WTC11 (cell line): ENCODE measurements at regions not wholly inside any gene's neighbourhood (a gene's known extent, or its start where the extent isn't known, plus 50 kb on each side); places are given as distances from the start of the nearest gene placed in this dataset.

Experiments used
- ATAC-seq: fragments of 200-7000 bp; cut with Tn5 transposase; 2 replicates; pipeline ENCODE4 v1.10.0; 2021; ENCODE audit warnings: mild to moderate bottlenecking, moderate library complexity
- CTCF ChIA-PET: fragments of 300-600 bp; sonication (Branson Sonifier 250); formaldehyde crosslinking; loops from one replicate; lab custom pipeline; 2021; ENCODE audit warnings: antibody characterized with exemption; lab: Charles Lee
- POLR2A ChIA-PET: fragments of 350-600 bp; sonication (Branson Sonifier 250); formaldehyde crosslinking; loops from one replicate; lab custom pipeline; 2021; ENCODE audit warnings: antibody characterized with exemption; lab: Charles Lee
- DNase-seq: peaks from one replicate; pipeline ENCODE4 v3.0.0; 2021; ENCODE audit warnings: low spot score
- H3K27ac Mint-ChIP-seq: 2 replicates; pipeline ENCODE4 v1.8.0; 2021; ENCODE audit warnings: mixed read lengths
- H3K27me3 Mint-ChIP-seq: 2 replicates; pipeline ENCODE4 v1.8.0; 2021; ENCODE audit warnings: low read depth, mild to moderate bottlenecking, moderate library complexity, mixed read lengths
- H3K36me3 Mint-ChIP-seq: 2 replicates; pipeline ENCODE4 v1.8.0; 2021; ENCODE audit warnings: mixed read lengths
- H3K4me1 Mint-ChIP-seq: 2 replicates; pipeline ENCODE4 v1.8.0; 2022; ENCODE audit warnings: mixed read lengths
- H3K4me3 Mint-ChIP-seq: 2 replicates; pipeline ENCODE4 v1.8.0; 2021; ENCODE audit warnings: mild to moderate bottlenecking, moderate library complexity, mixed read lengths
- H3K9me3 Mint-ChIP-seq: 2 replicates; pipeline ENCODE4 v1.8.0; 2021; ENCODE audit warnings: mixed read lengths
- ATF1 ChIP-seq: sonication (generic); formaldehyde crosslinking; IDR thresholded peaks from 2 replicates; pipeline ENCODE4 v1.8.1; 2023; ENCODE audit warnings: mild to moderate bottlenecking, moderate library complexity, missing genetic modification reagents
- ATF3 ChIP-seq: sonication (generic); formaldehyde crosslinking; conservative IDR thresholded peaks from 2 replicates; pipeline ENCODE4 v1.8.1; 2022; ENCODE audit warnings: mild to moderate bottlenecking, missing genetic modification reagents
- CREM ChIP-seq: sonication (generic); formaldehyde crosslinking; IDR thresholded peaks from 2 replicates; pipeline ENCODE4 v1.8.1; 2022; ENCODE audit warnings: mild to moderate bottlenecking, missing genetic modification reagents, moderate library complexity
- CTCF ChIP-seq: fragments of 200-600 bp; IDR thresholded peaks from 2 replicates; pipeline ENCODE4 v1.8.0; 2022; ENCODE audit warnings: antibody characterized with exemption
- GABPB1 ChIP-seq: sonication (generic); formaldehyde crosslinking; IDR thresholded peaks from 2 replicates; pipeline ENCODE4 v1.8.1; 2023; ENCODE audit warnings: mild to moderate bottlenecking, missing genetic modification reagents
- KAT7 ChIP-seq: sonication (generic); formaldehyde crosslinking; IDR thresholded peaks from 2 replicates; pipeline ENCODE4 v1.8.1; 2023; ENCODE audit warnings: missing genetic modification reagents, mild to moderate bottlenecking, borderline replicate concordance
- NFATC4 ChIP-seq: fragments of 250-450 bp; sonication (Bioruptor Pico); IDR thresholded peaks from 2 replicates; pipeline ENCODE4 v1.9.0; 2021; ENCODE audit warnings: mild to moderate bottlenecking
- PRDM15 ChIP-seq: sonication (generic); formaldehyde crosslinking; IDR thresholded peaks from 2 replicates; pipeline ENCODE4 v1.8.0; 2022; ENCODE audit warnings: missing genetic modification reagents
- PREB ChIP-seq: sonication (generic); formaldehyde crosslinking; IDR thresholded peaks from 2 replicates; pipeline ENCODE4 v1.8.1; 2022; ENCODE audit warnings: mild to moderate bottlenecking, missing genetic modification reagents, moderate library complexity, borderline replicate concordance
- RORB ChIP-seq: fragments of 250-450 bp; sonication (Bioruptor Pico); IDR thresholded peaks from 2 replicates; pipeline ENCODE4 v1.9.0; 2021; ENCODE audit warnings: mild to moderate bottlenecking
- SMAD4 ChIP-seq: sonication (generic); formaldehyde crosslinking; IDR thresholded peaks from 2 replicates; pipeline ENCODE4 v1.8.0; 2022; ENCODE audit warnings: mild to moderate bottlenecking, missing genetic modification reagents
- SP1 ChIP-seq: sonication (generic); formaldehyde crosslinking; conservative IDR thresholded peaks from 2 replicates; pipeline ENCODE4 v1.8.1; 2022; ENCODE audit warnings: missing genetic modification reagents
- ZMAT4 ChIP-seq: fragments of 250-450 bp; sonication (Bioruptor Pico); IDR thresholded peaks from 2 replicates; pipeline ENCODE4 v1.9.0; 2021; ENCODE audit warnings: mild to moderate bottlenecking
- ZNF138 ChIP-seq: sonication (generic); formaldehyde crosslinking; conservative IDR thresholded peaks from 2 replicates; pipeline ENCODE4 v1.8.1; 2022; ENCODE audit warnings: mild to moderate bottlenecking, moderate library complexity, missing genetic modification reagents
- ZNF219 ChIP-seq: sonication (generic); formaldehyde crosslinking; IDR thresholded peaks from 2 replicates; pipeline ENCODE4 v1.8.0; 2023; ENCODE audit warnings: missing genetic modification reagents, mild to moderate bottlenecking, borderline replicate concordance
- ZNF263 ChIP-seq: sonication (generic); formaldehyde crosslinking; IDR thresholded peaks from 2 replicates; pipeline ENCODE4 v1.8.1; 2022; ENCODE audit warnings: low read depth, mild to moderate bottlenecking, moderate library complexity, missing genetic modification reagents
- ZNF532 ChIP-seq: fragments of 250-450 bp; sonication (Bioruptor Pico); IDR thresholded peaks from 2 replicates; pipeline ENCODE4 v1.9.0; 2021; ENCODE audit warnings: mild to moderate bottlenecking, borderline replicate concordance
- ZNF671 ChIP-seq: fragments of 250-450 bp; sonication (Bioruptor Pico); IDR thresholded peaks from 2 replicates; pipeline ENCODE4 v1.8.0; 2021; ENCODE audit warnings: mild to moderate bottlenecking
- TF ChIP-seq, protein P1 (sequence below): sonication (generic); formaldehyde crosslinking; IDR thresholded peaks from 2 replicates; pipeline ENCODE4 v1.8.1; 2023; ENCODE audit warnings: mild to moderate bottlenecking, moderate library complexity, missing genetic modification reagents

DNA sequence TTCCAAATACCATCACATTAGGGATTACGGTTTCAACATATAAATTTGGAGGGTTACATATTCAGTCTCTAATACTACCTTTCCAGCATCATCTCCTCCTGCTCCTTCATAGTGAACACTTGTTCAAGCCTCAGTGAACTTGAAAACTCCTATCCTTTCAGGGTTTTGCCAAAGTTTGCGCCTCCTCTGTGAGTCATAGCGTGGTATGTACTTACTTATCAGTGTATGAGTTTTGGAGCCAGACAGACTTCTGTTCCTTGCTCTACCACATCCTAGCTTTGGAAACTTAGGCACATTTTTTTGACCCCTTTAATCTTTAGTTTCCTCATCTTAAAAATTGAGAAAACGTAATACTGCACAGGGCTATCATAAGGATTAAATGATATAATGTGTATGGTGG, 160.1 kb upstream of the ZC3H12C start (continued):
- TF ChIP-seq PRDM15 (CRISPR knock-in tag): no peak
- no peak for TF ChIP-seq ATF1 (CRISPR knock-in tag)
- TF ChIP-seq ZMAT4 (CRISPR knock-in tag): no peak
- no peak for TF ChIP-seq ZNF138 (CRISPR knock-in tag)
- TF ChIP-seq, all 79 proteins: peak for 0

DNA sequence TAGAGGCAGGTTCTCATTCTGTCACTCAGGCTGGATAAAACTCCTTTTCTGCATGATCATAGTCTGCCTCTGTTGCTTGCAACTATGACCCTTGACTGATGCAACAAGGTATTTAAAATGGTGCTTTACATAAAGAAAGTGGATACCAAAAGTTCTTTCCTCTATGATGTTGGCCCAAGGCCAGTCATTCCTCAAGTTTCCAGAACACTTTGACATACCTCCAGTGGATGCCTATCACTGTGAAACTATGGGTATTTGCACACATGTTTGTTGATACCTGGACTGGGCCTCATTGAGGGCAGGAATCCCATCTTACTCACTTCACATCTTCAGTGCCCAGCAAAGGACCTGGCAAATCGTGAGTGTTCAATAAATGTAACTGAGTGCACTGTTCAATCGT, 159.0 kb upstream of the ZC3H12C start:
- Mint-ChIP-seq H3K4me3 (no peak overlapping the region), H3K9me3 (no peaks in the 10 kb centered on the region), H3K27me3 (no peaks in the 10 kb centered on the region), H3K4me1 (peaks cover 1% of the 10 kb centered on the region; the same call in 1 of the 2 replicates), H3K36me3 (no peaks in the 10 kb centered on the region), H3K27ac (no peak overlapping the region)
- TF ChIP-seq SMAD4 (no peak), CTCF (no peak), GABPB1 (CRISPR knock-in tag) (no peak), ZNF263 (no peak), ZNF671 (no peak), ZNF219 (CRISPR knock-in tag) (no peak), ATF3 (no peak), SP1 (no peak), NFATC4 (CRISPR knock-in tag) (no peak), PREB (CRISPR knock-in tag) (no peak), ZNF532 (no peak), CREM (no peak), PRDM15 (CRISPR knock-in tag) (no peak), RORB (CRISPR knock-in tag) (no peak), KAT7 (CRISPR knock-in tag) (no peak)
- TF ChIP-seq, protein P1, sequence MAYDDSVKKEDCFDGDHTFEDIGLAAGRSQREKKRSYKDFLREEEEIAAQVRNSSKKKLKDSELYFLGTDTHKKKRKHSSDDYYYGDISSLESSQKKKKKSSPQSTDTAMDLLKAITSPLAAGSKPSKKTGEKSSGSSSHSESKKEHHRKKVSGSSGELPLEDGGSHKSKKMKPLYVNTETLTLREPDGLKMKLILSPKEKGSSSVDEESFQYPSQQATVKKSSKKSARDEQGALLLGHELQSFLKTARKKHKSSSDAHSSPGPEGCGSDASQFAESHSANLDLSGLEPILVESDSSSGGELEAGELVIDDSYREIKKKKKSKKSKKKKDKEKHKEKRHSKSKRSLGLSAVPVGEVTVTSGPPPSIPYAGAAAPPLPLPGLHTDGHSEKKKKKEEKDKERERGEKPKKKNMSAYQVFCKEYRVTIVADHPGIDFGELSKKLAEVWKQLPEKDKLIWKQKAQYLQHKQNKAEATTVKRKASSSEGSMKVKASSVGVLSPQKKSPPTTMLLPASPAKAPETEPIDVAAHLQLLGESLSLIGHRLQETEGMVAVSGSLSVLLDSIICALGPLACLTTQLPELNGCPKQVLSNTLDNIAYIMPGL (CRISPR knock-in tag): no peak
- ATAC-seq (no peak), DNase-seq (no peak)
- CTCF ChIA-PET: no interaction called here
- POLR2A ChIA-PET: no interaction called here
